ENCODE measurements at regions not wholly inside any gene's neighbourhood (a gene's known extent, or its start where the extent isn't known, plus 50 kb on each side); places are given as distances from the start of the nearest gene placed in this dataset.

GRCh38 chr1:239799617-239800016, 292.1 kb upstream of the FMN2 start:
- TF ChIP-seq, protein P1, sequence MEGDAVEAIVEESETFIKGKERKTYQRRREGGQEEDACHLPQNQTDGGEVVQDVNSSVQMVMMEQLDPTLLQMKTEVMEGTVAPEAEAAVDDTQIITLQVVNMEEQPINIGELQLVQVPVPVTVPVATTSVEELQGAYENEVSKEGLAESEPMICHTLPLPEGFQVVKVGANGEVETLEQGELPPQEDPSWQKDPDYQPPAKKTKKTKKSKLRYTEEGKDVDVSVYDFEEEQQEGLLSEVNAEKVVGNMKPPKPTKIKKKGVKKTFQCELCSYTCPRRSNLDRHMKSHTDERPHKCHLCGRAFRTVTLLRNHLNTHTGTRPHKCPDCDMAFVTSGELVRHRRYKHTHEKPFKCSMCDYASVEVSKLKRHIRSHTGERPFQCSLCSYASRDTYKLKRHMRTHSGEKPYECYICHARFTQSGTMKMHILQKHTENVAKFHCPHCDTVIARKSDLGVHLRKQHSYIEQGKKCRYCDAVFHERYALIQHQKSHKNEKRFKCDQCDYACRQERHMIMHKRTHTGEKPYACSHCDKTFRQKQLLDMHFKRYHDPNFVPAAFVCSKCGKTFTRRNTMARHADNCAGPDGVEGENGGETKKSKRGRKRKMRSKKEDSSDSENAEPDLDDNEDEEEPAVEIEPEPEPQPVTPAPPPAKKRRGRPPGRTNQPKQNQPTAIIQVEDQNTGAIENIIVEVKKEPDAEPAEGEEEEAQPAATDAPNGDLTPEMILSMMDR (IDR thresholded peaks at IDR 0.05), result no peak
- no peak for TF ChIP-seq POLR2A (IDR thresholded peaks at IDR 0.05)

Data from breast epithelium (tissue), 3 donors.